ENCODE measurements at regions not wholly inside any gene's neighbourhood (a gene's known extent, or its start where the extent isn't known, plus 50 kb on each side); places are given as distances from the start of the nearest gene placed in this dataset.

GRCh38 chr4:84167093-84167492 is 332.0 kb downstream of the NKX6-1 start:
- Histone ChIP-seq H3T11ph (ENCODE audit: low read length) (no peak overlapping the region), H2AFZ (ENCODE audit: low read length) (no peak overlapping the region), H4K8ac (replicated peaks; ENCODE audit: insufficient read length, low read depth, low read length) (no peak overlapping the region), H2BK15ac (ENCODE audit: low read depth, low read length) (no peak overlapping the region), H3K9ac (ENCODE audit: extremely low read depth, insufficient read length, low read length) (no peak overlapping the region), H3K23me2 (ENCODE audit: insufficient read length, low read depth, low read length, poor library complexity, severe bottlenecking) (no peaks in the 10 kb centered on the region), H4K91ac (ENCODE audit: insufficient read length, low read depth, low read length) (no peak overlapping the region), H3K79me1 (ENCODE audit: insufficient read depth, low read depth, low read length, poor library complexity, severe bottlenecking) (no peaks in the 10 kb centered on the region), H3K4ac (ENCODE audit: low read depth, low read length) (no peak overlapping the region), H3K27ac (ENCODE audit: insufficient read length, low read depth, low read length) (no peak overlapping the region), H3K56ac (ENCODE audit: insufficient read length, low read depth, low read length) (no peak overlapping the region), H4K5ac (ENCODE audit: insufficient read length, low read depth, low read length) (no peak overlapping the region), H3K79me2 (ENCODE audit: insufficient read depth, low read length) (no peaks in the 10 kb centered on the region), H2BK20ac (ENCODE audit: low read depth, low read length, poor library complexity, severe bottlenecking) (no peak overlapping the region), H3K9me3 (ENCODE audit: control insufficient read depth, low read depth, low read length) (no peaks in the 10 kb centered on the region), H3K4me2 (ENCODE audit: insufficient read depth, insufficient read length, low read length) (no peak overlapping the region), H3K18ac (ENCODE audit: insufficient read length, low read depth, low read length) (no peak overlapping the region), H2BK120ac (ENCODE audit: low read depth, low read length, poor library complexity, severe bottlenecking) (no peak overlapping the region), H2BK12ac (ENCODE audit: insufficient read length, low read depth, low read length) (no peak overlapping the region), H4K20me1 (ENCODE audit: control insufficient read depth, insufficient read depth, insufficient read length) (no peaks in the 10 kb centered on the region), H3K27me3 (ENCODE audit: insufficient read depth, low read length) (no peaks in the 10 kb centered on the region), H2AK5ac (ENCODE audit: insufficient read length, low read length) (no peak overlapping the region), H3K14ac (ENCODE audit: insufficient read depth, low read length) (no peak overlapping the region), H2BK5ac (ENCODE audit: insufficient read length, low read length) (no peak overlapping the region), H3K23ac (ENCODE audit: insufficient read length, low read depth, low read length) (no peak overlapping the region), H3K4me1 (ENCODE audit: insufficient read depth, low read length) (no peaks in the 10 kb centered on the region)
- Mint-ChIP-seq H3K27me3 (ENCODE audit: low read depth) (no peaks in the 10 kb centered on the region), H3K9me3 (no peaks in the 10 kb centered on the region), H3K4me1 (peaks cover 5 to 7% of the 10 kb centered on the region in 2 experiments; a peak in 3 of 4 replicates), H3K4me3 (no peak overlapping the region), H3K27ac (no peak overlapping the region), H3K36me3 (ENCODE audit: insufficient read depth in 1 of 3, low read depth in 3 of 3) (no peaks in the 10 kb centered on the region)
- DNase-seq, result no peak
- TF ChIP-seq, protein P1, sequence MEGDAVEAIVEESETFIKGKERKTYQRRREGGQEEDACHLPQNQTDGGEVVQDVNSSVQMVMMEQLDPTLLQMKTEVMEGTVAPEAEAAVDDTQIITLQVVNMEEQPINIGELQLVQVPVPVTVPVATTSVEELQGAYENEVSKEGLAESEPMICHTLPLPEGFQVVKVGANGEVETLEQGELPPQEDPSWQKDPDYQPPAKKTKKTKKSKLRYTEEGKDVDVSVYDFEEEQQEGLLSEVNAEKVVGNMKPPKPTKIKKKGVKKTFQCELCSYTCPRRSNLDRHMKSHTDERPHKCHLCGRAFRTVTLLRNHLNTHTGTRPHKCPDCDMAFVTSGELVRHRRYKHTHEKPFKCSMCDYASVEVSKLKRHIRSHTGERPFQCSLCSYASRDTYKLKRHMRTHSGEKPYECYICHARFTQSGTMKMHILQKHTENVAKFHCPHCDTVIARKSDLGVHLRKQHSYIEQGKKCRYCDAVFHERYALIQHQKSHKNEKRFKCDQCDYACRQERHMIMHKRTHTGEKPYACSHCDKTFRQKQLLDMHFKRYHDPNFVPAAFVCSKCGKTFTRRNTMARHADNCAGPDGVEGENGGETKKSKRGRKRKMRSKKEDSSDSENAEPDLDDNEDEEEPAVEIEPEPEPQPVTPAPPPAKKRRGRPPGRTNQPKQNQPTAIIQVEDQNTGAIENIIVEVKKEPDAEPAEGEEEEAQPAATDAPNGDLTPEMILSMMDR (conservative IDR thresholded peaks at IDR 0.05), result no peak
